SH-SY5Y (cell line): ENCODE measurements at regions not wholly inside any gene's neighbourhood (a gene's known extent, or its start where the extent isn't known, plus 50 kb on each side); places are given as distances from the start of the nearest gene placed in this dataset.

Experiments
- GATA2 ChIP-seq: IDR thresholded peaks from 2 replicates; pipeline ENCODE4 v1.6.1; 2011; ENCODE audit warnings: mild to moderate bottlenecking, low read depth, low read length
- GATA3 ChIP-seq: IDR thresholded peaks from 2 replicates; pipeline ENCODE4 v1.6.1; 2011; ENCODE audit warnings: low read depth, mild to moderate bottlenecking, low read length, moderate library complexity

DNA sequence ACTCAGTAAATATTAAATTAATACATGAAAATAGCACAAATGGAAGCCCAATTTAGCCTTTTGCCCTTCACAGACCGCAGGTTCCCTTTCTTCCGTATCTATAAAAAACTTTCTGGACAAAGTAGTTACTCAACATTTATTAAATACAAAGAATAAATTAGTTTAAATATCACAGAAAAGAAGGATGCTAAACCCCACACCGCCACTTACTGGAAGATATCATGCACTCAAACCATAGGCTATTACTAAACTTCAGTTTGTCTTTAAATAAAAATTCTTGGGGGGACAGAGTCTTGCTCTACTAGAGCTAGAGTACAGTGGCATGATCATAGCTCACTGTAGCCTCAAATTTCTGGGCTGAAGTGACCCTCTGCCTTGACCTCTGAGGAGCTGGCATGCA lies 120.7 kb upstream of the FHL2 start:
- TF ChIP-seq GATA2 (no peak), GATA3 (no peak)
